Stimulated activated CD4-positive, alpha-beta T cell treated with anti-CD3 and anti-CD28 coated beads, Interleukin-15, amount 100 ng/mL, for 24 hours (primary cell): ENCODE measurements at regions not wholly inside any gene's neighbourhood (a gene's known extent, or its start where the extent isn't known, plus 50 kb on each side); places are given as distances from the start of the nearest gene placed in this dataset.

Experiments
- DNase-seq: peaks from one replicate; pipeline ENCODE4 v3.0.0-alpha.2; 2020

DNA sequence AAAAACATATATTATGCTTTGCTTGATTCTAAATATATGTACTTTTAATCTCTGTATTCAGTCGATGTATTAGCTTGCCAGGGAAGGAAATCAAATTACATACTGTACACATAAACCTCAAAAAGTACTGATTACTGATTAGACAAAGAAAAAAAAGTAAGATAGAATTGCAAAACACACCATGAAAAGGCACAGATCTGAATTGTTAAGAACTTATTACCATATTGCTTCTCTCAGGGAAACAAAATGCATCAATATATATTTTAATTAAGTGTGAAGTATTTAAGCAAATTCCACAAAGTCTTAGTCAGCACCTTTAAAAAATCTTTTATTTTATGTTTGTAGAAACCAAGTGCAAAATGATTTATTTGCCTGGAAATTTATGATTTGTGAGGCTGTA is 309.3 kb downstream of the RNF144A start:
- DNase-seq, result no peak

DNA sequence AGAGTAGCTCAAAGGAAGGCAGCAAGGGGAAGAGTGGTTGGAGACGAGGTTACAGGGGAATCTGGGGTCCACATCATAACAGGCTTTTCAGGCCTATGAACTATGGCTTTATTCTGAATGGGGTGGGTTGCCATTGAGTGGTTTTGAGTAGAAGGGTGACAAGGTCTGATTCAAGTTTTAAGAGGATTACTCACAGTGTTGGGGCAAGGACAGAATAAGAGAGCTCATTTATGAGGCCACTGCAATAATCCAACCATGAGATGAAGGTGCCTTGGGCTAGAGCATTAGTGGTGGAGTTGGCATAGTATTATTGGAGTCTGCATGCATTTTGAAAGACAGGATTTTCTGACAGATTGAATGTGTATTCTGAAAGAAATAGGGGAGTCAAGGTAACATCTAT is 315.9 kb downstream of the RNF144A start:
- DNase-seq, result no peak

DNA sequence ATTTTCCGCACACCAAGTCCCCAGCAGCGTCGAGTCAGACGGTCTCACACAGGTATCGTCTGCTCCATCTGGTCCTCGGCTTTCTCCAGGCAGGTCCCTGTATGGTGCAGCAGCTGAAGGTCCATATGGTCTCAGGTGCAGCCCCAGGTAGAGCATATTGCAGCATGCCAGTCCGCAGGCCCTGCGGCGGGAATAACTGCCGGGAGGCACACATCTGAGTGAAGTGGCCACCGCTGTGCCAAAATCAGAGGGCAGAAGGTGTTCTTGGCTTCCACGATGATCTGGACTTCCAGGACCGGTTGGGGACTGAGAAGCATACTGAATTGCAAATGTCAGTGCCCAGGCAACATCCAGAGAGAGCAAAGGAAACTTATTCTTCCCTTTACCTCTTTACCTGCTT is 320.3 kb downstream of the RNF144A start:
- DNase-seq, result no peak

DNA sequence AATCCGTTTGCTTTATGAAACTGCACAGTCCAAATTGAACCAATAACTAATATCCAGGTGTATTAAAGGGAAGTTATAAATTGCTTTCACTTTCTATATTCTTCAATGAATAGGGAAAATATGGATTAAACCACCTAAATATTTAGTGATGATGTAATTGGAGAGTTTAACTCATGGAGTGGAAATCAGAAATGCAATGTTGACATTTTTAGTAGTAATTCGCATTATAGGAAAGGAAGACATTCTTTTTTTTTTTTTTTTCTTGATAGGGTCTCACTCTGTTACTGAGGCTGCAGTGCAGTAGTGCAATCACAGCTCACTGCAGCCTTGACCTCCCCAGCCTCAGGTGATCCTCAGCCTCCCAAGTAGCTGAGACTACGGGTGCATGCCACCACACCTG is 321.9 kb downstream of the RNF144A start:
- DNase-seq, result no peak

DNA sequence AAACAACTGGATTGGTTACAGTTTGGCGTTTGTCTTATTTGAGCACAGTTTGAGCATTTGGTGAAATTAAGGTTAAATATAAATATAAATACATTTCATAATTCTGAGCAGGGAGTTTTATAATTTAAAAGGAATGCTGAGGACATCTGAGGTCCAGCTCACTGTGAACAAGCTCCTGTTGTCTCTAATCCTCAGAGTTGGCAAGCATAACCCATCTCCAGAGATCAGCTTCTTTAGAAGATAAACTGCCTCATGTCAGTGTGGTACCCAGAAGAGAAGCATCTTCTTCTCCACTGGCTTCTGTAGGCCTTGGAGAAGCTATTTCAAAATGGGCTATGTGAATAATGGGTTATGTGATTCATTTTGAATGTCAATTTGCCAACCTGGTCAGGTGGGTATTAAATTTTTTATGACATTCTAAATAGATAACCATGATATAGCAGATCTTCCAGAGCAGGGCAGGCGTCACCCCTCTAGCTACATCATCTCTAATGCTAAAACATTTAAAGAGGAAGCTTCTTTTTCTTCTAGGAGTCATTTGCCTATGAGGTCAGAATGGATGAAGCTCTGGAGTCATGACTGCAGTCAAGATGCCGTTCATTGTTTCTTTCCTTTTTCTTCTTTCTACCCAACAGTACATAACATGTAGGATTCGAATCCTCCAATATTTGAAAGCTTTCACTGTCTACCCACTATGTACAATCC is 324.0 kb downstream of the RNF144A start:
- DNase-seq, result no peak

DNA sequence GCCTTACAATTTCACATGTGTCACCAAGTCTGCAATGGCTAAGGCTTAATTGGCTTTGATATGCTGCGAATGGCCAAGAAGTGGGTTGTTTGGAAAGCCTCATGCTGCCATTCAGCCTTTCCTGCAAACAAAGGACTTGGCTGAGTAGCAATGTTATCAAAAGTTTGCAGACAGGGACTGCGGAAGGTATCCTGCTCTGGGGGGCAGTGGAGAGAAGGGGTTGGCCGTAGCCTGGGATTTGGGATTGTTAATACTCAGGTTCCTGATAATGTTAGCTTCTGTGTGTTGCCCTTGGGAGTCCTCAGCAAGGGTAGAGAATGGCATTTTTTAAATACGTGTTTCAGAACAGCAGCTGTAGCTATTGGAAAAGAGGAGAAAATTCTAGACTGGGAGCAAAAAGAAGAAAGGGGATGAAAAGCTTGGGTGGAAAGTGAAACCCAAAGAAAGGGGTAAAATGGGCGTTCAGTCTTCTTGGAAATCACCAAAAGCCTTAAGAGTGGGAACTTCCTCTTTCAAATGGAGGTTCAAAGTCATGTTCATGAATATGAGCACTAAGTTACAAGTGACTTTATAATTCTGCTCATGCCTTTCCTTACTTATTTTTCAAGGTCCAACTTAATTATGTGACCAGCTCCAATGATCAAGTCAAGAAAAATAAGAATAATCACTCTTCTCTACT is 325.1 kb downstream of the RNF144A start:
- DNase-seq, result no peak

DNA sequence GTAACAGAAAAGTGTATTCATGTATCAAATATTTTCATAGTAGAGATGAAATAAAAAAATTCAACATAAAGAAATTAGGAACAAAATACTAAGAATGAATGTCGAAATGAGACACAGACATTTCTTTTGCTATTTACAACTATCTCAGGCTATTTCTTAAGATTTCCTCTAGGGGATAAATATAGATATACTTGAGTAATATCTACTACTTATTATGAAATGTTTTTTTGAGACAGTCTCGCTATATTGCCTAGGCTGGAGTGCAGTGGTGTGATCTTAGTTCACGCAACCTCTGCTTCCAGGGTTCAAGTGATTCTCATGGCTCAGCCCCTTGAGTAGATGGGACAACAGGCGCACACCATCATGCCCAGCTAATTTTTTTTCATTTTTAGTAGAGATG is 326.1 kb downstream of the RNF144A start:
- no peak for DNase-seq

DNA sequence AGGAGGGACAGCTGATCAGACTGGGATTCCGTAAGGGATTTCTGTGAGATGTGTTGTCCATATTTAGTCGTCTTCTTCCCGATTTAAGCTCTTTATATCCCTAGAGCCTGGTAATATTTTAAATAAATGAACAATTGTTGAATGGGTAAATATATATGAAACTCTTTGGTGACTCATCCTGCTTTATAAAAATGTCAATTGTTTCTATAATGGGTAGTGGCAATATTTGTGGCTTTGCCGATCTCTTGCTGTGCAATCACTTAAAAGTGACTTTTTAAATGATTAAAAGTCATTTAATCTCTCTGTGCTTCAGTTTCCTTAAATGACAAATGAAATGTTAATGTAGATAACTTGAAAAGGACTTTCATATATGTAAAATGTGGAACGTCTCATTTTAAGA is 339.2 kb downstream of the RNF144A start:
- DNase-seq, result no peak

DNA sequence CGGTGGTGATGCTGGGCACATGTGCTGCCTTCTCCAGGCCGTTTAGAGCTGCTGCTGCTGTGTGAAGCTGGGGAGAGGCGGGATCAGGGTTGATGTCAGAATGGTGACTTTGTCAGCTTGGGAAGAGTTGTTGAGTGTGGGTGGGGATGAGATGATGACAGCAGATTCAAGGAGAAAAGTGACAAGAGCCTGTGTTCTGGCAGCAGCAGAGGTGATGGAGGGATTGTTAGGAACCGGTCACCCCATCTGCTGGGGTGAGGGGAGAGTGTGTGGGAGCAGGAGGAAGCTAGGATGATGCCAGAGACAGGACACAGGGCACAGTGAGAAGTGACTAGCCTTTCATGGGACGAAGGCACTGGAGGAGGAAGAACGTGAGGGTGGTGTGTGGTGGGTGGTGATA is 345.5 kb downstream of the RNF144A start:
- no peak for DNase-seq

DNA sequence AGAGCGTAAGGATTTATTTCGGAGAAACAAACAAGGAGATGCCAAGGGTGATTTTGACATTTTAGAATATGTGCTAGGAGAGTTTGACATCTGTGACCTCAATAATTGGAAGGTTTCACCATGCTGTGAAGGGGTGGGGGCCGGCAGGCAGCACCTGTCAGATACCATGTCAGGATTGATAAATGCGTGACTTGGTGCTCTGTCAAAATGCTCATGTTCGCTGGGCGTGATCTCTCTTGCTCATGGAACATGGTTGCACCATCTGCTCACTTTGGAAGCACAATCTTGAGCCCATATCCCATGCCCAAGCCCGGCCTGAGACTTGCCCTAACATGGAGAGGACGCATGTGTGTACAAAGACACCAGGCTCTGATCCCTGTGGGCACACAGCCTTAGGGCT is 347.6 kb downstream of the RNF144A start:
- DNase-seq, result no peak

DNA sequence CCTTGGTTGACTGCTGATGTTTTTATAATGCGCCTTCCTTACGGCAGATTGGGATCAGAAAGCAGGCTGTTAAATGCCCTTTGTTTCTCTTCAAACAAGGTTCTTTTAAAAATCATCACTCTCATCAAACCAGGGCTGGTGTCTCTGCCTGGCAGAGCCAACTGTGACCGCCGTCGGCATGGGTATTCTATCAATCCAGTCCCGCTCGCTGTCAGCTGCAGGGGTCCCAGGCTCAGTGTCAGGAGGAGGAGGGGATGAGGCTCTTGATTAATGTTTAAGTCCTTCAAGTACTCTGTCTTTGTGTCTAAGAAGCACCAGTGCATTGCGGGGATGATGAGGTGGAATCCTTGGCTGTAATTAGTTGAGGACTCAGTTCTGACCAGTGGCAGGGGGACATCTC is 348.1 kb downstream of the RNF144A start:
- DNase-seq, result no peak

DNA sequence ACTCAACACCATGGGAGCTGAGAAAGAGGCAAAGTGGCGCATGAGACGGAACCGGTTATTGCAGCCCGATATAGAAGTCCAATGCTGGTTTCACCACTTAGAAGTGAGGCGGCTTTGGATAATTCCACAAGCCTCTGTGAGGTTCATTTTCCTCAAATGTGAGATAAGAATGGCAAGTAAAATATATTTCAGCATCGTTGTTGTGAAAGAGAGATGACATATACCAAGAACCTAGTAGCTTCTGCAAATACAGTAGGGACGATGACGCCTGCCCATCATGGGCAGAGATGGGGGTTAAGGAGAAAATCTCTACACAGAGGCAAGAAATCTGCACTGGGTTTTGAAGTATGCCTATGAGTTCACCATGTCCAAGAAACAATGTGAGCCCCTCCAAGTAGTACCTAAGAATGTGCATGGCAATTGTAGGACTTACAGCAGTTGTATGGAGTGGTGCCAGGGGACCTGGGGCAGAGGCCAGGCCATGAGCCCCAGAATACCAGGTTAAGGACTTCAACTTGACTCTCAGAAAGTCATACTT is 352.0 kb downstream of the RNF144A start:
- DNase-seq, result no peak

DNA sequence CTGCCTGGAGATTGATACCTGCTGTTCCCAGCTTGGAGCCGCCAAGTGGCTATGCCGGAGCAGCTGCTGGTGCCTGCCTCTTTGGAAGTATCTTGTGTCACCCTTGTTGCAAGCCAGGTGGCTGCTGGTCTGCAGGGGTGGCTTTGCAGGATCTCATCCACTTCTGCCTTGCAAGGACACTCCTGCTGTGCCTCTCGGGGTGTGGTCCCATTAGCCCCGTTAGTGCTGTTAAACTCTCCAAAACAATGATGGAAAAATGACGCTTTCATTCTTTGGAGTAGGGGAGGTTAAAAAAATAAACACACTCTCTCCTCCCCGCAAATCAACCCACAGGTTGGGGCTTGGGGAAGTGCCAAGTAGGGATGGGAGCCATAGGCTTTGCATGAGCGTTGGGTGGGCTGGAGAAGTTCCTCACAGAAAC is 352.8 kb downstream of the RNF144A start:
- DNase-seq, result no peak

DNA sequence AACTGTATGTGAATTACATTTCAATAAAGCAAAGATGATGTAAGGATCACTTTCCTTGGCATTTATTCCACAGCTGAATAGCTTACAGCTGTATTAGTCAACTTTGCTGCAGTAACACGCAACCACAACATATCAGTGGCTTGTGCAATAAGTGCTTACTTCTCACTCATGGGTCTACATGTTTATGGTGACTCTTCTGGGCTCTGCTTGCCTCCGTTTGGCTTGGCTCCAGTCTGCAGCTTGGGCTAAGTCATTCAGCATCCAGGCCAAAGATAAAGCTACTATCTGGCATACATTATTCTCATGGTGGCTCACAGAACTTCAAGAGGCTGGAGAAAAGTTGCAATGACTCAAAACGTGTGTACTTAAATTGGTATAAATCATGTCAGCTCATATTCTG is 355.0 kb downstream of the RNF144A start:
- DNase-seq, result no peak

DNA sequence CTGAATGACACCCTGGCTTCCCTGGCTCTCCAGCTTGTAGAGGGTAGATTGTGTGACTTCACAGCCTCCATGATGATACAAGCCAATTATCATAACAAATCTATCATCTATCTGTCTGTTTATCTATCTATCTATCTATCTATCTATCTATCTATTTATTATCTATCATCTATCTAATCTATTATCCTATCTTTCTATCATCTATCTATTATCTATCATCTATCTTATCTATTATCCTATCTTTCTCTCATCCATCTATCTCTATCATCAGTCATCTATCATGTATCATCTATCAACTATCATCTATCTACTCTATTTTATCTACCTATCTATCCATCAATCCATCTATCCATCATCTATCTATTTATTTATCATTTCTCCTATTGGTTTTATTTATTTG is 361.8 kb downstream of the RNF144A start:
- DNase-seq, result no peak

DNA sequence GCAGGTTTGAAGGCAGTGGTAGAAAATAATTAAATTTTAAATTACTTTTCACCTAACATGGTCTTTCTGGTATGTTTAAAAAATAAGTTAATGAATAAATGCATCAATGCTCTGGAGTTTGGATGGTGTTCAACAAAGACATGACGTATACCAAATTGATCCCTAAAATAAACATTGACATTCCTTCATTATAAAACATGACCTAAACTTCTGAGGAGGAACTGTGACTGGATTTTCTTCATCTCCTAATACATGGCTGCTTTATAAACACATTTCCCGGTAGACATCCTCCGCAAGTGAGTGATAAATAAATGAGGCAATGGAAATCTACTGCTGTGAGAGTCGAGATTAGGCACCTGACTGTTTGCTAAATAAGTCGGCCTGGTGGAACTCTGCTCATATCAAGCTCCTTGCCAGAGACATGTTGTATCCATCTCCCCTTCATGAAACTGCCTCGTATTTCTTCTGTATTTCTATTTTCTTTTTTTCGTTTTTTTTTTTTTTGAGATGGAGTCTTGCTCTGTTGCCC is 362.3 kb downstream of the RNF144A start:
- DNase-seq, result no peak

DNA sequence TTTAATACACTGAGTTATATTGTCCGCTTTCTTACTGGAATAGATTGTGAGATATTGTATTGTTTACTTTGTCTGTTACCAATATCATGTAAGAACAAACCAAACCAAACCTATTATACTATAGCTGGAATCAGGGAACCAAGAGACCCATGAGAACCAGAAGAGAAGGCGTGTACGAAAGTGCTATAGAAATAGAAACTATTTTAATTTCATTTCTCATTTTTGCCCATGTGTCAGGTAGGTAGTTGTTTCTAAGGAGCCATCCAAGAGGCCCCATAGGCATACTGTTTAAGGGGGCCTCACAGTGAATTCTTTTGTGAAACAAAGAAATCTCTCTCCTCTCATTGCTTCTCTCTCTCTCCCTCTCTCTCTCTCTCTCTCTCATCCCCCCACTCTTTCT is 363.6 kb downstream of the RNF144A start:
- no peak for DNase-seq

DNA sequence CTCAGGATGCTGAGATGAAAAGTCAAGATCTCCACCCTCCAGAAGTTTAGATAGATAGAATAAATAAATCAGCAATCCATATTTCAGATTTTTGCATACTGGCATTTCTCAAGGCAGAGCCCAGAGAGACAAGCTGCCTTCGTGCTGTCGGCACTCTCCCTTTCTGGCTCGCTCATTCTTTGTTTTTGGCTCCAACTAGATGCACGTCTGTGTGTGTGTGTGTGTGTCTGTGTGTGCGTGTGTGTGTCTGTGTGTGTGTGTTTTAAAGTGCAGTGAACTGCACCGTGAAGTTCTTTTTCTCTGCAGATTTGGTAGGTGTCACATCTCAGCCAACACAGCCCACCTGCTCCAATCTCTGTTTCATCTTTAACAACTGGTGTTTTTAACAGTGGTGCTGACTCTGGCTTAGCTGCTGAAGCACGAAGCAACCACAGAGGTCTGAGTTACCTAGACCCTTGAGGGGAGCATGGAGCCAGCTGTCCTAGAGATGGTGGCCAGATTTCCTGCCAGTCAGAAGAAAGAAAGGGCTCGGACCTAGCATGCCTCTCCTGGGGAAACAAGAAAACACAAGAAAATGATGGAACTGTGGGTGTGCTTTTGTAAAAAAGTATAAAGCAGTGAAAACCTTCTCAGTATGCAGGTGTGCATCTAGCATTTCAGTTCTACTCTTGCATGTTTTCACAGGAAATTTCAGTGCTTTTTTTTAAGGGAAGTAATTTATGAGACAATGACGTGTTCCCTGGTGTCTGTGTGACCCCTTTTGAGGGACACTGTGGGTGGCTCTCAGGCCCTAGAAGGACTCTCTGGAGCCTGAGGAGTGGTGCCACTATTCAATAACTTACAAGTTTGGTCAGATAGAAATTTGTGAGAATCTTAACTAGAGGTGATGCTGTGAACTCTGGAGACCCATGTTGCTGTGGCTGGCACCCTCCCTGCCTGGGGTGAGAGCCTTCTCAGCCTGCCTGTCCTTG is 364.3 kb downstream of the RNF144A start:
- DNase-seq, result no peak

DNA sequence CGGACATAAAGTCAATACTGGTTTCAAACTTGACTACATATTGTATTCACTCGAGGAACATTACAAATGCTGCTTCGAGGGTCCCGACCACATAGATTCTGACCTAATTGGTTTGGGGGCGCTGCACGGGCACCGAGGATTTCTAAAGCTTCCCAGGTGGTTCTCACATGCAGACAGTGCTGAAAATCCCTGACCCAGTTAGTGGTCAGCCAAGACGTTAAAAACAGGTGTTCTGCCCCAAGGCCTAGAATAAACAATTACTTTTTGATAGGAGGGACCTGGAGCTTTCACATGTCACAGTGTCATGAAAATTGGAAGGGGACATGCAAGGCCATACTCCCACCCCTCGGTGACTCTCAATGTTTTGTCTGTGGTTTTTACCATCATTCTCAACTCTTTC is 368.9 kb downstream of the RNF144A start:
- DNase-seq, result no peak

DNA sequence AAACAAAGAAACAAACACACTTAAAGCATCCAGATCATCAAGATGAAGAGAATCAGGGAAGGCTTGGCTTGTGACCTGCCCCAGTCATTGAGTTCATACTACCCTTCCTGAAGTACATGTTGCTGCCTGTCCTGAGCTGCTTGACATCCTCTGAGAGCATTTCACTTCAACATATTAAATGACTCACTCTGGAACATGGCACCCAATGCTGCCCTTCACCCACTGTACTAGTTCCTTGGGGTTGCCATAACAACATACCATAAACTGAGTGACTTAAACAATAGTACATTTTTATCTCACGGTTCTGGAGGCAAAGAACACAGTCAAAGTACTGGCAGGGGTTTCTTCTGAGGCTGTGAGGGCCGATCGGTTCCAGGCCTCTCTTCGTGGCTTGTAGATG is 371.3 kb downstream of the RNF144A start:
- DNase-seq, result no peak

DNA sequence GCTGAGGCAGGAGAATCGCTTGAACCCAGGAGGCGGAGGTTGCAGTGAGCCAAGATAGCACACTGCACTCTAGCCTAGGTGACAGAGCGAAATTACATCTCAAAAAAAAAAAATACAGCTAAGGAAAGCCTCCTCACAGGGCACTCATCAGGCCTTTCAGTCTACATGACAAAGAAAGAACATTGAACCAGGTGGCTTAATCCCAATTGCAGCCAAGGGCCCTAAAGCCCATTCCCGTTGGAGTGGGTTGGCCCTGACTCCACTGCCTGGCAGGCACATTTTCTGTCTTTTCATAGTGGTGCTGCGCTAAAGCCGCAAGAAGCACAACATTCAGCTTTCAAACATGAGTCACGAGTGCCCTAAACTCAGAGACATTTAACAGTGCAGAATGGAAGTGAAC is 372.5 kb downstream of the RNF144A start:
- no peak for DNase-seq

DNA sequence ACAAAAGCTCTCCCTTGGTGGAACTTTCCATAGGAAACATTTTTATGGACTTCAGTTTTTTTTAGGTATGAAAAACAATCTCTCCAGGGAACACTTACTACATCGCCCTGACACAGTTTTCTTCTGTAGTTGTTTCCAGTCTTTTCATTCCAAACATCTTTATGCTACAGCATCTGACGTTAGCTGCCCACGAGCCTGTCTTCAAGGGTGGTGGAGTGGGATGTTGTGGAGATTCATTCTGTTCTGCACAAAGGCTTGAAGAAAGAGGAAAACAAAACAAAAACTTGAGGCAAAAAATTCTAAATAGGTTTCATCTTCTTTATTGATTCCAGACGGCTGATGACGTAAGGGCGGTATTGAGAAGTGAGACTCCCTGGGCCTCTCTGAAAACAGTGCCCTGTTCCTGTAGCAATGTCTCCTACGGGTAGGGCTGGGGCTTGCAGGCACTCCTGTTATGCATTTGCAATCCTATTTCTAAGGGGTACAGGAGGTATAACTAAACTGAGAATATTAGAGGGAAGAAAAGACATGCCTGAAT is 375.0 kb downstream of the RNF144A start:
- no peak for DNase-seq

DNA sequence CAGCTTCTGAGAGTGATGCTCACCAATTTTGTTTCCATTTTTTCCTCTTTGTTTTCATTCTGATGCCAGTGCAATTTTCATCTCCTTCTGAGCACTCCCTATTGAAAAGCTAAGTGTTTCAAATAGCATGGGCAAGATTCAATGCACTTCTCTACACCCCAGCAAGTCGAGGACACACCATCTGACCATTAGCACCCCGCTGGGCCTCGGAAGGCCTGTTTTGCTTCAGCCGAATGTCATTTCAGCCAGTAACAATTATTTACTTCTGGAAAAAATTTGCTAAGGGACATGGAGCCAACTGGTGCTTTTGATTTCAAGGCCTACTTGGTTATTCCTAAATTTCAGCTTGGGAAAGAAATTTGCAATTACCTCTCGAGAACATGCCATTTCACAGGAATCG is 392.4 kb downstream of the RNF144A start:
- DNase-seq, result no peak
